Stimulated activated CD4-positive, alpha-beta T cell treated with anti-CD3 and anti-CD28 coated beads, TNF-alpha, amount 100 ng/mL, for 48 hours (primary cell): ENCODE measurements at regions not wholly inside any gene's neighbourhood (a gene's known extent, or its start where the extent isn't known, plus 50 kb on each side); places are given as distances from the start of the nearest gene placed in this dataset.

Experiments
- DNase-seq, 3 donors: peaks; one replicate each; pipeline ENCODE4 v3.0.0-alpha.2; 2020; ENCODE audit warnings: low read depth in 3 of 3

DNA sequence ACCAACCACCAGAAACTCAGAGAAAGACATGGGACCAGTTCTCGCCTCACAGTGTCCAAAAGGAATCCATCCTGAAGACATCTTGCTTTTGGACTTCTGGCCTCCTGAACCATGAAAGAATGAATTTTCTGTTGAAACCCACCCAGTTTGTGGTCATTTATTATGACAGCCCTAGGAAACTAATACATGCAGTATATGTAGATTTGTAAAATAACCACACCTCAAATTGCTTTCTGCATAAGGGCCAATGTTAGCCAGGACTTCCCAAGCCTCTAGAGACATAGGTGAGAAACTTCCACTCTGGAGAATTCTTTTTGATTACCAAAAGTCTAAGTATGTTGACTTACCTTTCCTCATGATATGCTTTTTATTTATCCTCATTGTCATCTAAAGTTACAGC is 210.5 kb upstream of the SP4 start:
- DNase-seq = no peak

DNA sequence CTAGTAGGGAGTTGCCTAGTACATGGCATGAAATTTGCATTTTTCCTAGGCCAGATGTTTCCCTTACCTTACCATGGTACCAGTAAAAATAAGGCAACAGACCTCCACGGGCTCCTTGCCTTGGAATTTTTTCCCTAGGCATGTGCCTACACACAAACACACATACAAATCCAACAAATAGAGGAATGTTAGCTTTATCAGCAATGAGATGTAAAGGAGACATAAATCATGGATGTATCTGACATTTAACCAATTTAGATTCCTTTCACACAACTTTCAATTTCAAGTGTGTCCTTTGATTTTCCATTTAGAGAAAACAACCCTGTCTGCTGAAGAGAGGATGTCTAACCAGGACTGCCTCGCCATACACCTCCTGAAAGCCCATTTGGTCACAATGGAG is 209.7 kb upstream of the SP4 start:
- no peak for DNase-seq

GRCh38 chr7:21221130-21221529 is 206.8 kb upstream of the SP4 start:
- no peak for DNase-seq

DNA sequence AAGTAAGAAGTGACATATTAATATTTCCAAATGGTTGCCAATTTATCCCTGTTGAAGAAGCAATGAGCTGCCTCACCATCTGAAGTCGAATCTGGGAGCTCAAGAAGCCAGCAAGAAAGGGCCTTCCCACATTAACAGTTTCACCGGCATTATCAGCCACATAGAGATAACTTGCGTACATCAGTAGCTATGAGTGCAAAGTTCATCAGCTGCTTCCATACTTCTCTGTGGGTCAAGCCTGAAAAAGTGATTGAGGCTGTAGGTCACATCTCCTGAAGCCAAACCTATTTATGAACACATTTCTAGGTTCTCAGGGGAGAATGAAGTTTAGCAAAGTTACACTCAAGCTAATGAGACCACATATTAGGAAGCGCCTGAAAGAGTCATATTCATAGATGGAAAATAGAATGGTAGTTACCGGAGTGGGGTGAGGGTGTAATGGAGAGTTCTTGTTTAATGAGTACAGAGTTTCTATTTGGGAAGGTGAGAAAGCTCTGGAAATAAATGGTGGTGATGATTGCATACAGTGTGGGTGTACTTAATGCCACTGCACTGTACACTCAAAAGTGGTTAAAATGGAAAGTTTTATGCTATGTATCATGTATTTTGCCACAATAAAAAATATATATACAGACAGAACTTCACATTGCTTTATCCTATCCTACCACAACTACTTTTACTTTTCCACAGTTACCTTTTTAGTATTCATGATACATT is 189.3 kb upstream of the SP4 start:
- DNase-seq = no peak

DNA sequence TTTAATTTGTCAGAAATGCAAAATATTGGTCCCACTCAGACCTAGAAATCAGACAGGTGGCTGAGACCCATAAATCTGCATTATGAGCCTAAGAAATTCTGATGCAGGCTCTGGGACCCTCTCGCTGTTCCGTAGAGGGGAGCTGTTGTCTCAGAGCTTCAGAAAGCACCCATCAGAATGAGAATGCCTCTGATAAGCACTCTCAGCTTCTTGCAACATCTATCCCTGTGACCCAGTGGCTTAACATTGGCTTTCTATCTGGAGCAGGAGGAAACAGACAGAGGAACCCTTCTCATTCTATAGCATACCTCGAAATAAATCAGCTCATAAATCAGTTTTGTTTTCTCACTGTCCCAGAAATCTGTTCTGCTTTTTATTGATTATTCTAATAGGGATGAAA is 184.6 kb upstream of the SP4 start:
- no peak for DNase-seq

- DNase-seq = no peak
Measured at GRCh38 chr7:21251151-21251800, 176.6 kb upstream of the SP4 start.

DNA sequence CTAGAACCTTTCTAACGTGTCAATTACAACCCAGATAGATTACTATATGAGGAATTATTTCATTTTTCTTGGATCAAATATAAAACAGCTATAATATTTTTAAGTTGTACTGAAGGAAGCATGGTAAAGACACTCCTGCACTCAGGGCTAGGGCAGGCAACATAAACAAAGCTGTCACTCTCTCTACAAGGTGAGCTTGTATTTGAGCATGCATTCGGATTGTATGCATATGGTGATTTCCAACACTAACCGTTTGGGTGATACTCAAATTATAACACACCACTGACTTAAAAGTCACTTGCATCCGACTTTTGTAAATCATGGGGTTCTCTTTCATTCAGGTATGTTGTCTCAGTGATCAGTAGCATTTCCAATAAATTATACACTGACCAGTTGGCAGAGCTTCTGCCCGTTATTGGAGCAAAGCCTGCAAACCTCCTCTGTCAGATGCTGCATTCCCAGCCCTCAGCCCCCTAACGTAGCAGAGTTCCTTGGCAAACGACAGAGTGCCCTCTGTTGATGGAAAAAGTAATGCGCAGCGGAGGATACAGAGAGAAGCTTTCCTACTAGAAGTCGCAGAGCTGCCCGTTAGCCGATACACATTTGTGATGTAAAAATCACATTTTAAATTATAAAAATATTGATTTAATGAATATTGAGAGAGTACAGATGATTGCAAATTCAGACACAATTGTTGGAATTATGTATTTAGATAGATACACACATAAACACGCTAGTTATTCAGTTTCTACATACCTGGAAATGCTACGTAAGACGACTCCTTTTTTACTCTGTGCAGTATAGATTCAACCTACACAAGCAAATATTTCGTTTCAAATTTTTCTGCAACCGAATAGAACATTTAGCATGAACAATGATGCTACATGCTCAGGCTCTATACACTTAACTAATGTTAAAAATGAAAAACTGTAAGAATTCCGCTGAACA is 173.9 kb upstream of the SP4 start:
- DNase-seq = peak; percentile 4 to 25 (median 5)

- DNase-seq = peak in 1 of 3 donors; percentile 4
Measured at GRCh38 chr7:21256310-21256877, 171.5 kb upstream of the SP4 start.

GRCh38 chr7:21260939-21261338 is 166.9 kb upstream of the SP4 start:
- DNase-seq = no peak

DNA sequence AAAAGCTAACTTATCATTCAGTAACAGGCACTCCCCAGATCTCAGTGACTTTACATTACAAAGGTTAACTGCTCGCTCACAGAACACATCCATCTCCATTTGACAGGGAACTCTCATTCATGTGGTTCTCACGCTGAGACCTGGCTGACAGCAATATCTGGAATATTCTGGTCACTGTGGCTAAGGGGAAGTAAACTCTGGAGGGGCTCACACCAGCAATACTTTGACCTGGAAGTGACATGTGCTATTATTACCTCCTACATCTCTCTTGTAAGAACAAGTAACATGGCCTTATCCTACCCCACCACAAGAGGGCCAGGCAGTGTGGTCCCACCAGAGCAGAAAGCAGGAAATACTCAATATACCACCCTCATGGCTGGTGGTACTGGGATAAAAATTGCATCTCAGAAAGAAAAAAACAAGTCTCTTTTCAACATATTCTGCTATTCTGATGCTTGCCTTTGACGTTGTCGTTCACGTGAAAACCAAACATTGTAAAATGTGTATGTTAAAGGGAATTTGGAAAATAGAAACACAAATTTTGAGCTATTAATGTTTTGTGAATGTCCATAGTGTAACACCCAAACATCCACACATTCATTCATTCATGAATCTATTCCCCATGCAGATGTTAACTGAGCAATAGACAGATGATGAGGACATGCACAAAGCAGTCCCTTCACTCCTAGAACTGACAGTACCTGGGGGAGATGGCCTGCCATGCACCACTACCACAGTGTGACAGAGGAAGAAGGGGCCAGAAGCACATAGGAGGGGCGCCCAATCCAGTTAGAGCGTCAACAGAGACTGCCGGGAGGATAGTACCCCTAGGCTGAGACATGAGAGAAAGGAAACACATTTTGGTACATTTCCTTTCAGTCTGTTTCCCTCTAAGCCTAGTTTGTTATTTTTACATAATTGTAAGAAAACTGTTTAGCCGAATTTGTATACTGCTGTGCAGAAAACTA is 166.0 kb upstream of the SP4 start:
- peak; percentile 14 to 25 (median 20) for DNase-seq

GRCh38 chr7:21269021-21269420 is 158.9 kb upstream of the SP4 start:
- DNase-seq = no peak

DNA sequence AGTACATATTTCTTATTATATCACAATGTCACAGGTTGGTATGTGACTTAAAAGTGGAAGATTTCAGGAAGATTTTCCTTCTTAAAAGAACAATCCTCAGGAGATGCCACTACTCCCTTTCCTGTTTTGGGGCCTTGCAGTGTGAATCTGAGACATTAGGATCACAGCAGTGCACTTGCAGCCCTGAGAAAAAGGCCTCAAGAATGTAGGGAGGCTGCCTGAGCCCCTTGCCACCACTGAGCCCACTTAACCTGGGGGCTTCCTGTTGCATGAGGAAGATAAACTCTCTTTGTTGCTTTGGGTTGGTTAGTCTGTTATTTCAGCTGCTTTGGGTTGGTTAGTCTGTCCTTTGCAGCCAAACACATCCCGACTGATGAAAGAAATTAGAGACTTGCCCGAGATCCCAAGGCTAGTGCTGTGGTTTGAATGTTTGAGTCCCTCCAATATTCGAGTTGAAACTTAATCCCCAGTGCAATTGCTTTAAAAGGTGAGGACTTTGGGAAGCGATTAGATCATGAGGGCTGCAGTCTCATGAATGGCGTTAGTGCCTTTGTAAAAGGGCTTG is 151.3 kb upstream of the SP4 start:
- no peak for DNase-seq

- no peak for DNase-seq
Measured at GRCh38 chr7:21278944-21279343, 148.9 kb upstream of the SP4 start.

GRCh38 chr7:21281193-21281592 is 146.7 kb upstream of the SP4 start:
- no peak for DNase-seq

DNA sequence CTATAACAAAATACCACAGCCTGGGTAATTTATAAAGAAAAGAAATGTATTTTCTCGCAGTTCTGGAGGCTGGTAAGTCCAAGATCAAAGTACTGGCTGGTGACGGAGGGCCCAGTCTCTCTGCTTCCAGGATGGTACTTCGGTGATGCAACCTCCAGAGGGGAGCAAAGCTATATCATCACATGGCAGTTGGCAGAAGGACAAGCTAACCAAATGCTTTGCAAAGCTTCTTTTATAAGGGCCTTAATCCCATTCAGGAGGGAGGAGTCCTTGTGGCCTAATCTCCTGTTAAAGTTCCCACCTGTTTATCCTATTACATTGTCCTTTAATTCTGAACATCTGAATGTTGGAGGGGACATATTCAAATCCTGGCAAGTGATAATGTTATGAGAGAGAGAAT is 134.1 kb upstream of the SP4 start:
- DNase-seq = no peak

- no peak for DNase-seq
Measured at GRCh38 chr7:21299766-21300165, 128.1 kb upstream of the SP4 start.

DNA sequence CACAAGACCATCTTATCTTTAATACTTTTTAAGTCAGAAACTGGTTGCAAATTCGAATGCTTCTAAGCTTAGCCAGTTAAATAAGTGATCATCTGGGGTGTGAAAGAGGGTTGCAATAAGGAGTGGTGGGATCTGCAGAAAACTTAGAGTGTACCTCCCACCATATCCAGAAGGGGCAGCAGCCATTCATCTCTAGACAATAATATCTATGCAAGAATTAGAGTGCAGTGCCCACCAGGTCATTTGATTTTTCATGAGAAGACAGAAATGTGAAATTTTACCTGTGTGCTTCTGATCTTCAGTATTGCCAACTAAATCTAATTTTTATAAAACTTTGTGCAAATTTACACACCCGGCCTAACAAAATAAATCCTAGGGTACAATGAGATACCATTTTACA is 127.2 kb upstream of the SP4 start:
- DNase-seq = no peak

- no peak for DNase-seq
Measured at GRCh38 chr7:21304808-21305375, 123.0 kb upstream of the SP4 start.

DNA sequence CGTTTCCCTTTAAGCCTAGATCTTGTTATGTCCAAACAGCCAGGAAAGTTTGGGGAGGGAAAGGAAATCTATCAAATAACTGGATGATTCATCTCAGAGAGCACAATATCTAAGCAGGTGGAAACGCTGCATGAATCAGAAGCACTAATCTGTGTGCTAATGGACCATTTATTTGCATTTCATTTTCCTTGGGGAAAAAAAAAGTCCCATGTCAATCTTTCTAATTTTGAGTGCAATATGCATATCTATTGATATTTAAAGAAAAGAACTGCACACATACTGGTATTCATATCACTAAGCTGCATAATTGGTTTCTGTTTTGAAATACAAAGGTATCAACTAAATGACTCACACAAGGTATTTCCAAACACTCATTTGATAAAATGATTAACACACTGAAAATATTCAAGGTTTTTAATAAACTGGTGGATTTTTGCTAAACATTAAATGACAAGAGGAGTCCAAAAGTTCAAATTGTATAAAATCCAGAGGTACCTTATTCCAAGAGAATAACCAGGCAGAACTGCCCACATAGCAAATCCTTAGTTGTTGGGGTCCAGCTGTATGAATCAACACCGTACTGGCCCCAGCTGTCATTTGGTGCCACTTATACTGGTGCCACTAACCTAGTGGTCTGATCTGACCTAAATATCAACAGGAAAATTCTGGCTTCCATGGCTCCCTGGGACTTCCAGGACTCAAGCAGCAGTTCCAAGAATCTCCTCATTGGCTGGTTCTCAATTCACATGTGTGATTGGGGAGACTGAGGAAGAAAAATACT is 122.2 kb upstream of the SP4 start:
- DNase-seq = no peak

GRCh38 chr7:21314954-21315353 is 112.9 kb upstream of the SP4 start:
- DNase-seq = no peak
